PC-9 (cell line): ENCODE measurements at regions not wholly inside any gene's neighbourhood (a gene's known extent, or its start where the extent isn't known, plus 50 kb on each side); places are given as distances from the start of the nearest gene placed in this dataset.

Experiments used
- CTCF ChIP-seq: fragments of 200-600 bp; sonication (generic); conservative IDR thresholded peaks from 2 replicates; pipeline ENCODE4 v1.6.1; 2017; ENCODE audit warnings: mixed run types, antibody characterized with exemption, mild to moderate bottlenecking, moderate library complexity
- EZH2 ChIP-seq: fragments of 200-600 bp; sonication (generic); IDR thresholded peaks from 2 replicates; pipeline ENCODE4 v1.8.0; 2017; ENCODE audit warnings: antibody characterized with exemption, low read depth

DNA sequence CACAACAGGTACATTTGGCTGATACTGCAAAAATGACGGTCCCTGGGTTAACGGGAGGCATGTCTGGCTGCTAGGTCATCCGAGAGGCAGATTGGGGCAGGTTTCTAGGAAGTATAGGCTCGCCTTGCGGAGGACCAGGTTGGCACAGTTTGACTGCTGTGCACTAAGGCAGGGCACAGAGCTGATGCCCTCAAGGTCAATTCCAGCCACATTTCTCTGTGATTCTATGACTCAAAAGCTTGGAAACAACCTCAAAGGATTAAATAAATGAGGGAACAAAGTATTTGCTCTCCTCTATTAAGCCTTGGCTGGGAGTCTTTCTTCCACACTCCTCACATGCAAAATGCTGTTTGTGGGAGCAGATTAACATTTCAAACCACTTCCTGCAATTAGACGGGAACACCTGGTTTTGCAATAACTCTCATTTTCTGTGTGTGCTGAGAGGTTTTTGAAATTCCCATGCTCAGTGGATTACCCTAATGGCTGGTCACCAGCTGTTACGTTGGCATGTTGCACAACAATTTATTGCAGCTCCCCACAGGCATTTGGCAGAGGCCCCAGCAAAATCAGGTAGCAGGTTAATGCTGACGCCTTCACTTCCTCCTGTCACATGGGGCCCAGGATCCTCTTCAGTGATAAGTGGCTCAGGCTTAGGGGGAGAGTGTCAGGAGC lies 61.0 kb upstream of the PLET1 start:
- no peak for TF ChIP-seq CTCF
- no peak for TF ChIP-seq EZH2
